K562 (cell line): ENCODE measurements at regions not wholly inside any gene's neighbourhood (a gene's known extent, or its start where the extent isn't known, plus 50 kb on each side); places are given as distances from the start of the nearest gene placed in this dataset.
A peak's percentile ranks its signal among the peaks of the same experiment; 100 is the strongest.

Experiments
- ATAC-seq: fragments of 200-7000 bp; cut with Tn5 transposase; 3 replicates; pipeline ENCODE4 v1.9.1; 2020; ENCODE audit warnings: moderate library complexity
- BruUV-seq: library from RNA; stranded (reverse); fragments of 400-500 nt; replicated peaks from 2 replicates; lab custom pipeline; 2021; lab: Mats Ljungman, UMichigan
- CTCF ChIA-PET: fragments of 300-600 bp; formaldehyde crosslinking; extraction: SDS; loops from one replicate; lab custom pipeline; 2021; ENCODE audit warnings: low intra/inter-chr PET ratio; lab: Yijun Ruan, JAX
- POLR2A ChIA-PET: fragments of 300-600, 350-650 bp; sonication (Branson Sonifier 250); formaldehyde crosslinking; extraction: SDS; loops from one replicate; lab custom pipeline; 2021; ENCODE audit warnings: antibody characterized with exemption, inconsistent platforms; lab: Yijun Ruan, JAX
- DNase-seq, 4 experiments: peaks; one replicate each; pipeline versions ENCODE4 v3.0.0 to v3.0.0-alpha.2; 2011 to 2018; ENCODE audit warnings: low spot score in 3 of 4, mixed read lengths in 3 of 4; ENCODE audit errors: extremely low read depth in 1 of 4
- FAIRE-seq: peaks from 2 replicates; lab custom pipeline; 2011; peaks lifted over from hg19 to GRCh38; lab: Jason Lieb, UNC
- H2AFZ ChIP-seq: 2 replicates; pipeline ENCODE4 v1.6.0; 2011; ENCODE audit warnings: low read depth, low read length, control low read depth, inconsistent platforms
- H3K27ac ChIP-seq: fragments of 200-600 bp; 3 replicates; pipeline ENCODE4 v1.8.0; 2011; ENCODE audit warnings: low read depth, mild to moderate bottlenecking, control low read depth, inconsistent platforms, low read length, moderate library complexity, mixed read lengths; ENCODE audit errors: extremely low read depth
- H3K27me3 ChIP-seq, 2 experiments: fragments of 300-600 bp in 1 of 2; 2 replicates in 1 of 2; 3 replicates in 1 of 2; pipeline versions ENCODE4 v1.6.0 to v1.8.0; 2011; ENCODE audit warnings: inconsistent platforms in 2 of 2, low read length in 2 of 2, mild to moderate bottlenecking in 1 of 2, mixed read lengths in 1 of 2, moderate library complexity in 1 of 2; ENCODE audit not compliant: control insufficient read depth in 2 of 2, insufficient read depth in 2 of 2
- H3K36me3 ChIP-seq: fragments of 300-600 bp; 3 replicates; pipeline ENCODE4 v1.8.0; 2011; ENCODE audit warnings: mild to moderate bottlenecking, low read length, inconsistent platforms; ENCODE audit not compliant: control insufficient read depth, insufficient read depth
- H3K4me1 ChIP-seq, 2 experiments: fragments of 200-600 bp in 1 of 2; replicated peaks in 1 of 2; 2 replicates in 1 of 2; 3 replicates in 1 of 2; pipeline versions ENCODE4 v1.5.1 to v1.8.0; 2011; ENCODE audit warnings: inconsistent platforms in 2 of 2, low read length in 2 of 2, mild to moderate bottlenecking in 1 of 2, mixed read lengths in 1 of 2, moderate library complexity in 1 of 2; ENCODE audit not compliant: control insufficient read depth in 2 of 2, insufficient read depth in 2 of 2
- H3K4me2 ChIP-seq: 2 replicates; pipeline ENCODE4 v1.6.1; 2011; ENCODE audit warnings: low read length, control low read depth, inconsistent platforms, mixed read lengths; ENCODE audit not compliant: insufficient read depth
- H3K4me3 ChIP-seq: fragments of 200-600 bp; sonication (generic), shearing (Covaris generic); 2 replicates; pipeline ENCODE4 v1.5.1; 2016; ENCODE audit warnings: control low read depth, inconsistent platforms
- H3K79me2 ChIP-seq: fragments of 200-600 bp; 3 replicates; pipeline ENCODE4 v1.8.0; 2011; ENCODE audit warnings: low read length, inconsistent platforms; ENCODE audit not compliant: control insufficient read depth, insufficient read depth
- H3K9ac ChIP-seq, 2 experiments: 2 replicates each; pipeline versions ENCODE4 v1.6.0 to v1.6.1; 2011; ENCODE audit warnings: low read depth in 2 of 2, low read length in 2 of 2, control low read depth in 1 of 2, inconsistent platforms in 1 of 2, mild to moderate bottlenecking in 1 of 2, mixed read lengths in 1 of 2; ENCODE audit not compliant: insufficient read depth in 1 of 2
- H3K9me1 ChIP-seq: one replicate; pipeline ENCODE4 v1.6.0; 2011; ENCODE audit warnings: inconsistent platforms, mild to moderate bottlenecking, low read length, moderate library complexity; ENCODE audit not compliant: control insufficient read depth, insufficient read depth
- H3K9me3 ChIP-seq: replicated peaks from 2 replicates; pipeline ENCODE4 v1.5.1; 2011; ENCODE audit warnings: low read depth, low read length, inconsistent platforms; ENCODE audit not compliant: control insufficient read depth, insufficient read depth
- H4K20me1 ChIP-seq: replicated peaks from 2 replicates; pipeline ENCODE4 v1.6.1; 2011; ENCODE audit warnings: low read length, inconsistent platforms, mixed read lengths; ENCODE audit not compliant: control insufficient read depth, insufficient read depth
- ETV5 ChIP-seq: sonication (generic); formaldehyde crosslinking; IDR thresholded peaks from 2 replicates; pipeline ENCODE4 v1.4.0; 2020; ENCODE audit warnings: low read depth, mild to moderate bottlenecking, missing genetic modification reagents
- MAFG ChIP-seq: fragments of 450-650 bp; conservative IDR thresholded peaks from 2 replicates; pipeline ENCODE4 v1.6.1; 2016; ENCODE audit warnings: missing genetic modification characterization, missing compliant biosample characterization
- POU5F1 ChIP-seq: fragments of 150-350 bp; IDR thresholded peaks from 2 replicates; pipeline ENCODE4 v1.6.1; 2014; ENCODE audit warnings: borderline replicate concordance, low read length, low read depth, mild to moderate bottlenecking; ENCODE audit not compliant: partially characterized antibody
- RAD21 ChIP-seq, 2 experiments: fragments of 250-450 bp in 1 of 2; fragments of 450-650 bp in 1 of 2; sonication (Bioruptor Pico) in 1 of 2; formaldehyde crosslinking in 1 of 2; IDR thresholded peaks in 1 of 2; conservative IDR thresholded peaks in 1 of 2; 2 replicates each; pipeline versions ENCODE4 v1.4.0 to v1.8.0; 2020 to 2022; ENCODE audit warnings: mild to moderate bottlenecking in 2 of 2, moderate library complexity in 1 of 2
- ZNF124 ChIP-seq: sonication (generic); formaldehyde crosslinking; IDR thresholded peaks from 2 replicates; pipeline ENCODE4 v1.8.1; 2022; ENCODE audit warnings: missing genetic modification reagents
- WGBS: fragments of 100-300 bp; shearing (Covaris generic); methylation state at CpG from one replicate; pipeline ENCODE4 v1.1.6; 2016; ENCODE audit warnings: low coverage, mixed read lengths; ENCODE audit not compliant: insufficient coverage; ENCODE audit errors: missing lambda C conversion rate; 5-methylcytosine and 5-hydroxymethylcytosine counted together
- in situ Hi-C: fragments of 300-500 bp; cut with MboI; formaldehyde crosslinking; loops from 4 replicates; pipeline ENCODE4 v1.15.0; 2018; ENCODE audit warnings: inconsistent platforms, mixed read lengths
- intact Hi-C: fragments of 100-400 bp; cut with micrococcal nuclease; formaldehyde crosslinking; loops from 2 replicates; pipeline ENCODE4 v1.14.2; 2022
- TF ChIP-seq, protein P1 (sequence below), 3 experiments: IDR thresholded peaks in 2 of 3; conservative IDR thresholded peaks in 1 of 3; 2 replicates each; pipeline ENCODE4 v1.5.1; 2011 to 2012; ENCODE audit warnings: low read length in 3 of 3, mild to moderate bottlenecking in 3 of 3, control low read depth in 2 of 3, improper control_type of control experiment in 1 of 3, inconsistent platforms in 1 of 3, low read depth in 1 of 3, mixed read lengths in 1 of 3, moderate library complexity in 1 of 3; ENCODE audit not compliant: insufficient read depth in 2 of 3
- TF ChIP-seq, protein P2 (sequence below): fragments of 450-650 bp; formaldehyde crosslinking; IDR thresholded peaks from 2 replicates; pipeline ENCODE4 v1.4.0; 2020; ENCODE audit warnings: mild to moderate bottlenecking, moderate library complexity
- TF ChIP-seq, protein P3 (sequence below), 2 experiments: IDR thresholded peaks; 2 replicates each; pipeline ENCODE4 v1.6.1; 2012; ENCODE audit warnings: improper control_type of control experiment in 2 of 2, low read depth in 2 of 2, low read length in 2 of 2, borderline replicate concordance in 1 of 2

DNA sequence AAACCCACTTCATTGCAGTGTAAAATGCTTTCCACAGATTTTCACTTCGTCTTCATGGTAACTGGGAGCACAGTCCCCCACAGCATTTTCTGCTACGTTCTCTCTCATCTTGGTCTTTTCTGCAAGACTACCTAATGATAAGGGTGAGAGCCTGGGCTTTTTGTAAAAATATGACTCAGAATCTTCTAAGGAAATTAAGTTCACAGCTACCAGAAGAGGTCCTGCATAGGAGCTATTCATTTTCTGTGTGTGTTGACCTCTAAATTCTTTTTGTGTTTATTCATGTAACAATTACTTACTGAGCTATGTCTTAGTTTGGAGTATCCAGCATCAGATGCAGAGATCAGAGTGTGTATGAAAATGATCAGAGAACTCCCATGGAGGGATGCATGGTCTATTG lies 192.2 kb downstream of the CPEB2 start:
- BruUV-seq, result no TSS peak
- FAIRE-seq (no peak), ATAC-seq (no peak), DNase-seq (no peak)
- Histone ChIP-seq H3K9me3 (no peaks in the 10 kb centered on the region), H3K36me3 (no peaks in the 10 kb centered on the region), H3K79me2 (no peaks in the 10 kb centered on the region), H3K4me1 (no peaks in the 10 kb centered on the region), H3K27ac (no peak overlapping the region), H3K4me2 (no peak overlapping the region), H3K4me3 (no peak overlapping the region), H3K27me3 (peaks cover 0 to 9% of the 10 kb centered on the region in 2 experiments; a peak in 2 of 5 replicates), H4K20me1 (no peaks in the 10 kb centered on the region), H3K9me1 (no peaks in the 10 kb centered on the region), H3K9ac (no peak overlapping the region), H2AFZ (no peak overlapping the region)
- CTCF ChIA-PET, result no interaction called here
- intact Hi-C loops, result no loop called here
- in situ Hi-C loops, result no loop called here
- WGBS, result 0% methylated on average over 2 of the region's 2 CpGs
- POLR2A ChIA-PET, result interaction anchor here (0.6 to 2.0 kb wide), 3 partner anchors 8 to 17 kb away, joined by 3 to 4 read pairs (median 4); no protein-coding TSS in a partner anchor
- TF ChIP-seq ZNF124 (CRISPR knock-in tag), result no peak

DNA sequence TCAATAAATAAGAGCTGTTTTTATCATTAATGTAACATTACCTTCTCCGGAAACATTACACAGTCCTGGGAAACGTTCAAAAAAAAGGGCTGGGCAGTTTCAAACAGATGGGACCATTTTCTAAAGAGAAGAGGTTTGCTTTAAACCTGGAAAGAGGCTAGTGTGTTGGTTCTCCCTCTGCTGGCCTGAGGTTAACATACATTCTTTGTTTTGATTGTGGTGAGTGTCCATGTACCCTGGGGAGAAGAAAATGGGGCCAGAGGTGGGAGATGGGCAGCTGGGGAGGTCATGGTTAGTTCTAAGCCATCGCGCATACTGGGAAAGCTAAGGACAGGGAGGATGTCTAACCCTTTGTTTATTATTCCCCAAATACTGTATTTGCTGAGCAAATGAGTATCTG lies 194.7 kb downstream of the CPEB2 start:
- BruUV-seq, result no TSS peak
- POLR2A ChIA-PET, result no interaction called here
- peak; percentile 62 for FAIRE-seq
- TF ChIP-seq, protein P1, sequence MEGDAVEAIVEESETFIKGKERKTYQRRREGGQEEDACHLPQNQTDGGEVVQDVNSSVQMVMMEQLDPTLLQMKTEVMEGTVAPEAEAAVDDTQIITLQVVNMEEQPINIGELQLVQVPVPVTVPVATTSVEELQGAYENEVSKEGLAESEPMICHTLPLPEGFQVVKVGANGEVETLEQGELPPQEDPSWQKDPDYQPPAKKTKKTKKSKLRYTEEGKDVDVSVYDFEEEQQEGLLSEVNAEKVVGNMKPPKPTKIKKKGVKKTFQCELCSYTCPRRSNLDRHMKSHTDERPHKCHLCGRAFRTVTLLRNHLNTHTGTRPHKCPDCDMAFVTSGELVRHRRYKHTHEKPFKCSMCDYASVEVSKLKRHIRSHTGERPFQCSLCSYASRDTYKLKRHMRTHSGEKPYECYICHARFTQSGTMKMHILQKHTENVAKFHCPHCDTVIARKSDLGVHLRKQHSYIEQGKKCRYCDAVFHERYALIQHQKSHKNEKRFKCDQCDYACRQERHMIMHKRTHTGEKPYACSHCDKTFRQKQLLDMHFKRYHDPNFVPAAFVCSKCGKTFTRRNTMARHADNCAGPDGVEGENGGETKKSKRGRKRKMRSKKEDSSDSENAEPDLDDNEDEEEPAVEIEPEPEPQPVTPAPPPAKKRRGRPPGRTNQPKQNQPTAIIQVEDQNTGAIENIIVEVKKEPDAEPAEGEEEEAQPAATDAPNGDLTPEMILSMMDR (IDR thresholded peaks at IDR 0.05 in 2 of 3, conservative IDR thresholded peaks at IDR 0.05 in 1 of 3; ENCODE audit: insufficient read depth in 2 of 3, low read depth in 1 of 3, low read length in 3 of 3), result peak in 2 of 3 experiments; percentile 28 to 35; a peak in 2 of 6 replicates
- no peak for TF ChIP-seq ETV5 (CRISPR knock-in tag)
- no peak for TF ChIP-seq MAFG
- TF ChIP-seq, protein P2, sequence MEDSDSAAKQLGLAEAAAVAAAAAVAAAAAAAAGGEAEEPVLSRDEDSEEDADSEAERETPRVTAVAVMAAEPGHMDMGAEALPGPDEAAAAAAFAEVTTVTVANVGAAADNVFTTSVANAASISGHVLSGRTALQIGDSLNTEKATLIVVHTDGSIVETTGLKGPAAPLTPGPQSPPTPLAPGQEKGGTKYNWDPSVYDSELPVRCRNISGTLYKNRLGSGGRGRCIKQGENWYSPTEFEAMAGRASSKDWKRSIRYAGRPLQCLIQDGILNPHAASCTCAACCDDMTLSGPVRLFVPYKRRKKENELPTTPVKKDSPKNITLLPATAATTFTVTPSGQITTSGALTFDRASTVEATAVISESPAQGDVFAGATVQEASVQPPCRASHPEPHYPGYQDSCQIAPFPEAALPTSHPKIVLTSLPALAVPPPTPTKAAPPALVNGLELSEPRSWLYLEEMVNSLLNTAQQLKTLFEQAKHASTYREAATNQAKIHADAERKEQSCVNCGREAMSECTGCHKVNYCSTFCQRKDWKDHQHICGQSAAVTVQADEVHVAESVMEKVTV (CRISPR knock-in tag), result 0 out of 2 replicates have a peak, but pooled peaks have one; percentile 22
- TF ChIP-seq, protein P3, sequence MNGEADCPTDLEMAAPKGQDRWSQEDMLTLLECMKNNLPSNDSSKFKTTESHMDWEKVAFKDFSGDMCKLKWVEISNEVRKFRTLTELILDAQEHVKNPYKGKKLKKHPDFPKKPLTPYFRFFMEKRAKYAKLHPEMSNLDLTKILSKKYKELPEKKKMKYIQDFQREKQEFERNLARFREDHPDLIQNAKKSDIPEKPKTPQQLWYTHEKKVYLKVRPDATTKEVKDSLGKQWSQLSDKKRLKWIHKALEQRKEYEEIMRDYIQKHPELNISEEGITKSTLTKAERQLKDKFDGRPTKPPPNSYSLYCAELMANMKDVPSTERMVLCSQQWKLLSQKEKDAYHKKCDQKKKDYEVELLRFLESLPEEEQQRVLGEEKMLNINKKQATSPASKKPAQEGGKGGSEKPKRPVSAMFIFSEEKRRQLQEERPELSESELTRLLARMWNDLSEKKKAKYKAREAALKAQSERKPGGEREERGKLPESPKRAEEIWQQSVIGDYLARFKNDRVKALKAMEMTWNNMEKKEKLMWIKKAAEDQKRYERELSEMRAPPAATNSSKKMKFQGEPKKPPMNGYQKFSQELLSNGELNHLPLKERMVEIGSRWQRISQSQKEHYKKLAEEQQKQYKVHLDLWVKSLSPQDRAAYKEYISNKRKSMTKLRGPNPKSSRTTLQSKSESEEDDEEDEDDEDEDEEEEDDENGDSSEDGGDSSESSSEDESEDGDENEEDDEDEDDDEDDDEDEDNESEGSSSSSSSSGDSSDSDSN (IDR thresholded peaks at IDR 0.05; ENCODE audit: borderline replicate concordance in 1 of 2, low read depth in 2 of 2, low read length in 2 of 2), result no peak
- no peak for TF ChIP-seq POU5F1
- peak; percentile 47 to 62 for TF ChIP-seq RAD21 (CRISPR knock-in tag; conservative IDR thresholded peaks at IDR 0.05 in 1 of 2, IDR thresholded peaks at IDR 0.05 in 1 of 2)

More for the DNA sequence above, 194.7 kb downstream of the CPEB2 start:
- Histone ChIP-seq H3K4me2 (no peak overlapping the region), H3K4me3 (no peak overlapping the region), H3K27me3 (peaks cover 0 to 9% of the 10 kb centered on the region in 2 experiments; a peak in 2 of 5 replicates), H3K36me3 (no peaks in the 10 kb centered on the region), H3K9ac (no peak overlapping the region), H3K9me3 (no peaks in the 10 kb centered on the region), H3K27ac (no peak overlapping the region), H4K20me1 (no peaks in the 10 kb centered on the region), H2AFZ (no peak overlapping the region), H3K4me1 (no peaks in the 10 kb centered on the region), H3K9me1 (no peaks in the 10 kb centered on the region), H3K79me2 (no peaks in the 10 kb centered on the region)
- CTCF ChIA-PET, result interaction anchor here (0.8 kb wide), 1 partner anchor 193 kb away, joined by 4 read pairs; no protein-coding TSS in a partner anchor
- DNase-seq, result peak in 3 of 4 experiments; percentile 11 to 29 (median 21)
- peak; percentile 84 for ATAC-seq
- WGBS, result 6% methylated on average over 4 of the region's 4 CpGs
- intact Hi-C loops, result no loop called here
- in situ Hi-C loops, result no loop called here
